ENCODE measurements at regions not wholly inside any gene's neighbourhood (a gene's known extent, or its start where the extent isn't known, plus 50 kb on each side); places are given as distances from the start of the nearest gene placed in this dataset.

DNA sequence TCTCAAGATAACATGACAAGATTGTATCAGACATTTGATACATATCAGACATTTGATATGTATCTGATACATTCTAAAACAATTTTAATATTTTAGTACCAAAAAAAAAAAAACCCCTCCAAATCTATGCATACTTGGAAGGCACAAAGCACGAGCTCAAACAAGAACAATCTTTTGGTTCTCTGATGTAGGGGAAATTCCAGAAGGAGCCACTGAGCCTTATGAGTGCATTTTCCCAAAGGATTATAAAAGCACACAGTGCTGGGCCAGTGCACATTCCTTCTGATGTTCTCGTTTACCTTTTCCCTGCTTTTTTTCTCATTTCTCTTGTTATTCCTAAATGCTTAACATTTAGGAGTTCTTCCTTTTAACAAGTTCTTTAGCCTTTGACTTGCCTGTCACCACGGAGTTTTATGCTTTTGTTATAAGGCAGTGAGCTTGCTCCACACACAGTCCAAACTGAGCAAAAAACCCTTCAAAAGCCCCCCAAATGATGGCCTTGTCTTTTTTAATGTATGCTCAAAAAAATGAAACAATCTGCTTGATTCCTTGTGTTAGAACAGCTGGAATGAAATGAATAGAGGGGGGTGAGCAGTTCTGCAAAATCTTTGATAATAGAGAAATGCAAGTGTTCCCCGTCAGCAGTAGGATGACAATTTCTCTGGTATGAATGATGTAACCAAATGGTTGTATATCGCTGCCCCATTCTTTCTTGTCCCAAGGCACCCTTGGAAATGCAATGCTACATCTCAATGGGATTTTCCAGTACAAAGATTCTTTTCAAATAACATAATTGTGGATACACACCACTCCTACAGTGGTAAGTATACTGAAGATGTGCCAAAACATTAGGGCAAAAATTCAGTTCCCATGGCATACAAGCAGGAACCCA, 597.2 kb upstream of the ZEB2 start:
- FAIRE-seq (no peak), DNase-seq (ENCODE audit: low read depth) (no peak)
- TF ChIP-seq, protein P1, sequence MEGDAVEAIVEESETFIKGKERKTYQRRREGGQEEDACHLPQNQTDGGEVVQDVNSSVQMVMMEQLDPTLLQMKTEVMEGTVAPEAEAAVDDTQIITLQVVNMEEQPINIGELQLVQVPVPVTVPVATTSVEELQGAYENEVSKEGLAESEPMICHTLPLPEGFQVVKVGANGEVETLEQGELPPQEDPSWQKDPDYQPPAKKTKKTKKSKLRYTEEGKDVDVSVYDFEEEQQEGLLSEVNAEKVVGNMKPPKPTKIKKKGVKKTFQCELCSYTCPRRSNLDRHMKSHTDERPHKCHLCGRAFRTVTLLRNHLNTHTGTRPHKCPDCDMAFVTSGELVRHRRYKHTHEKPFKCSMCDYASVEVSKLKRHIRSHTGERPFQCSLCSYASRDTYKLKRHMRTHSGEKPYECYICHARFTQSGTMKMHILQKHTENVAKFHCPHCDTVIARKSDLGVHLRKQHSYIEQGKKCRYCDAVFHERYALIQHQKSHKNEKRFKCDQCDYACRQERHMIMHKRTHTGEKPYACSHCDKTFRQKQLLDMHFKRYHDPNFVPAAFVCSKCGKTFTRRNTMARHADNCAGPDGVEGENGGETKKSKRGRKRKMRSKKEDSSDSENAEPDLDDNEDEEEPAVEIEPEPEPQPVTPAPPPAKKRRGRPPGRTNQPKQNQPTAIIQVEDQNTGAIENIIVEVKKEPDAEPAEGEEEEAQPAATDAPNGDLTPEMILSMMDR (IDR thresholded peaks at IDR 0.05; ENCODE audit: insufficient read depth, low read length, severe bottlenecking) = no peak
- H3K36me3 ChIP-seq (ENCODE audit: control insufficient read depth, insufficient read depth, low read length) = no peaks in the 10 kb centered on the region
- no peak overlapping the region for H3K4me3 ChIP-seq (ENCODE audit: low read depth, low read length)
- no peaks in the 10 kb centered on the region for H3K27me3 ChIP-seq (ENCODE audit: control insufficient read depth, insufficient read depth, low read length)

DNA sequence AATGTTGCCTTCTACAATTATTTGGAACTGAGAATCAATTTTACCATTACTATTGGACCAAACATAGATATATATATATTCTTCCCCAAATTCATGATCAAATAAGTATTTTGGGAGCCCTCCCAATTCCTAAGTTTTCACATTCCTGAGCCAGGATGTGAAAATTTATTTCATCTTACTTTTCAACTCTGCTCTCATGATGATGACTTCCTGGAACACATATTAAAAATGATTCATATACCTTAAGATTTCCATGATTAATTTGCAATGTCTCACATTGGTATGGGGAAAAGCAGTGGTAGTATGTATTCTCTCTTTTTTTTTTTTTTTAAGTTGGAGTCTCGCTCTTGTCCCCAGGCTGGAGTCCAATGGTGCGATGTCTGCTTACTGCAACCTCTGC, 596.1 kb upstream of the ZEB2 start:
- DNase-seq (ENCODE audit: low read depth) (peak; percentile 25), FAIRE-seq (no peak)
- no peaks in the 10 kb centered on the region for H3K36me3 ChIP-seq (ENCODE audit: control insufficient read depth, insufficient read depth, low read length)
- no peaks in the 10 kb centered on the region for H3K27me3 ChIP-seq (ENCODE audit: control insufficient read depth, insufficient read depth, low read length)
- no peak overlapping the region for H3K4me3 ChIP-seq (ENCODE audit: low read depth, low read length)
- TF ChIP-seq, protein P1 (IDR thresholded peaks at IDR 0.05; ENCODE audit: insufficient read depth, low read length, severe bottlenecking) = no peak

DNA sequence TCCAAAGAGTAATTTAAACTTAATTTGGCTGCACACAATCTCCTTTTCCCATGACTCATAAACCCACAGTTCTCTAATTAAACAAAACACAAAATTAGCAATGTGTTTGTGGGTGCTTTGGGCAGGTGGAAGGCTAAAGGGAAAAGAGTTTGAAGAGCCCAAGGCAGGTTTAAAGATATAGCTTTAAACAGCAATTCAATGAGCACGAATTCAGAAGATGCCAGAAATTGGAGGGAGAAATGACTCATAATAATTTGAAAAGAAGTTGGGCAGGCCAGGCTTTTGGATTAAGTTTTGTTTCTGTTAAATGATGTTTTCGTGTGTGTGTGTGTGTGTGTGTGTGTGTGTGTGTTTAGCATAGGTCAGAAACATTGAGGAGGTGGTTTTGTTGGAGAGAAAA, 594.8 kb upstream of the ZEB2 start:
- H3K36me3 ChIP-seq (ENCODE audit: control insufficient read depth, insufficient read depth, low read length) = no peaks in the 10 kb centered on the region
- DNase-seq (ENCODE audit: low read depth) = no peak
- H3K4me3 ChIP-seq (ENCODE audit: low read depth, low read length) = no peak overlapping the region
- H3K27me3 ChIP-seq (ENCODE audit: control insufficient read depth, insufficient read depth, low read length) = no peaks in the 10 kb centered on the region
- no peak for FAIRE-seq
- TF ChIP-seq, protein P1 (IDR thresholded peaks at IDR 0.05; ENCODE audit: insufficient read depth, low read length, severe bottlenecking) = no peak

- H3K36me3 ChIP-seq (ENCODE audit: control insufficient read depth, insufficient read depth, low read length) = no peaks in the 10 kb centered on the region
- FAIRE-seq (no peak), DNase-seq (ENCODE audit: low read depth) (no peak)
Measured at GRCh38 chr2:145112467-145112866, 592.5 kb upstream of the ZEB2 start.

GRCh38 chr2:145110668-145111356, 590.9 kb upstream of the ZEB2 start:
- no peak for FAIRE-seq
- peak; percentile 23 for DNase-seq (ENCODE audit: low read depth)
- H3K27me3 ChIP-seq (ENCODE audit: control insufficient read depth, insufficient read depth, low read length) = no peaks in the 10 kb centered on the region
- TF ChIP-seq, protein P1 (IDR thresholded peaks at IDR 0.05; ENCODE audit: insufficient read depth, low read length, severe bottlenecking) = no peak
- no peaks in the 10 kb centered on the region for H3K36me3 ChIP-seq (ENCODE audit: control insufficient read depth, insufficient read depth, low read length)
- H3K4me3 ChIP-seq (ENCODE audit: low read depth, low read length) = no peak overlapping the region

More at GRCh38 chr2:145112467-145112866, 592.5 kb upstream of the ZEB2 start:
- Histone ChIP-seq H3K4me3 (ENCODE audit: low read depth, low read length) (no peak overlapping the region), H3K27me3 (ENCODE audit: control insufficient read depth, insufficient read depth, low read length) (no peaks in the 10 kb centered on the region)
- TF ChIP-seq, protein P1 (IDR thresholded peaks at IDR 0.05; ENCODE audit: insufficient read depth, low read length, severe bottlenecking) = no peak

Data from bronchial epithelial cell (primary cell).